ENCODE measurements at regions not wholly inside any gene's neighbourhood (a gene's known extent, or its start where the extent isn't known, plus 50 kb on each side); places are given as distances from the start of the nearest gene placed in this dataset.

- H3K4me3 Mint-ChIP-seq (ENCODE audit: low read depth, unreplicated experiment), result no peak overlapping the region
- H3K36me3 Mint-ChIP-seq (ENCODE audit: insufficient read depth, unreplicated experiment), result no peaks in the 10 kb centered on the region
- no peak for DNase-seq
- no peaks in the 10 kb centered on the region for H3K4me1 Mint-ChIP-seq (ENCODE audit: low read depth, unreplicated experiment)
- CTCF ChIA-PET, result no interaction called here
- H3K9me3 Mint-ChIP-seq (ENCODE audit: low read depth, unreplicated experiment), result peaks cover 5% of the 10 kb centered on the region
- intact Hi-C loops (cut with micrococcal nuclease; ENCODE audit: unreplicated experiment), result no loop called here
- H3K27me3 Mint-ChIP-seq (ENCODE audit: unreplicated experiment), result no peaks in the 10 kb centered on the region
- TF ChIP-seq CTCF (IDR thresholded peaks at IDR 0.05; ENCODE audit: unreplicated experiment), result no peak
- BruUV-seq (replicated peaks), result no TSS peak
- no peak overlapping the region for H3K27ac Mint-ChIP-seq (ENCODE audit: unreplicated experiment)
These were observed 548.0 kb upstream of the IGFBP7 start for GRCh38 chr4:57658188-57658587.

- Mint-ChIP-seq H3K9me3 (ENCODE audit: low read depth, unreplicated experiment) (peaks cover 11% of the 10 kb centered on the region), H3K36me3 (ENCODE audit: insufficient read depth, unreplicated experiment) (no peaks in the 10 kb centered on the region), H3K27ac (ENCODE audit: unreplicated experiment) (no peak overlapping the region), H3K4me1 (ENCODE audit: low read depth, unreplicated experiment) (no peaks in the 10 kb centered on the region), H3K27me3 (ENCODE audit: unreplicated experiment) (no peaks in the 10 kb centered on the region), H3K4me3 (ENCODE audit: low read depth, unreplicated experiment) (no peak overlapping the region)
- CTCF ChIA-PET, result no interaction called here
- intact Hi-C loops (cut with micrococcal nuclease; ENCODE audit: unreplicated experiment), result no loop called here
- no peak for TF ChIP-seq CTCF (IDR thresholded peaks at IDR 0.05; ENCODE audit: unreplicated experiment)
- BruUV-seq (replicated peaks), result no TSS peak
- DNase-seq, result no peak
These were observed 545.2 kb upstream of the IGFBP7 start for GRCh38 chr4:57655342-57655741.

- CTCF ChIA-PET, result no interaction called here
These were observed 542.6 kb upstream of the IGFBP7 start for GRCh38 chr4:57652779-57653178.

GRCh38 chr4:57640391-57641100 lies 530.4 kb upstream of the IGFBP7 start:
- Mint-ChIP-seq H3K4me1 (ENCODE audit: low read depth, unreplicated experiment) (no peaks in the 10 kb centered on the region), H3K36me3 (ENCODE audit: insufficient read depth, unreplicated experiment) (no peaks in the 10 kb centered on the region), H3K9me3 (ENCODE audit: low read depth, unreplicated experiment) (no peaks in the 10 kb centered on the region), H3K4me3 (ENCODE audit: low read depth, unreplicated experiment) (no peak overlapping the region), H3K27ac (ENCODE audit: unreplicated experiment) (no peak overlapping the region), H3K27me3 (ENCODE audit: unreplicated experiment) (no peaks in the 10 kb centered on the region)
- intact Hi-C loops (cut with micrococcal nuclease; ENCODE audit: unreplicated experiment), result no loop called here
- CTCF ChIA-PET, result no interaction called here
- TF ChIP-seq CTCF (IDR thresholded peaks at IDR 0.05; ENCODE audit: unreplicated experiment), result no peak
- DNase-seq, result no peak
- no TSS peak for BruUV-seq (replicated peaks)

More at GRCh38 chr4:57652779-57653178, 542.6 kb upstream of the IGFBP7 start:
- no peak overlapping the region for H3K27ac Mint-ChIP-seq (ENCODE audit: unreplicated experiment)
- no TSS peak for BruUV-seq (replicated peaks)
- H3K36me3 Mint-ChIP-seq (ENCODE audit: insufficient read depth, unreplicated experiment), result no peaks in the 10 kb centered on the region
- H3K27me3 Mint-ChIP-seq (ENCODE audit: unreplicated experiment), result no peaks in the 10 kb centered on the region
- no peaks in the 10 kb centered on the region for H3K4me1 Mint-ChIP-seq (ENCODE audit: low read depth, unreplicated experiment)
- H3K9me3 Mint-ChIP-seq (ENCODE audit: low read depth, unreplicated experiment), result peaks cover 11% of the 10 kb centered on the region
- intact Hi-C loops (cut with micrococcal nuclease; ENCODE audit: unreplicated experiment), result no loop called here
- no peak for DNase-seq
- H3K4me3 Mint-ChIP-seq (ENCODE audit: low read depth, unreplicated experiment), result no peak overlapping the region
- TF ChIP-seq CTCF (IDR thresholded peaks at IDR 0.05; ENCODE audit: unreplicated experiment), result no peak

Measured in Calu3 (cell line).